ENCODE measurements at regions not wholly inside any gene's neighbourhood (a gene's known extent, or its start where the extent isn't known, plus 50 kb on each side); places are given as distances from the start of the nearest gene placed in this dataset.

- Histone ChIP-seq H4K20me1 (ENCODE audit: insufficient read depth, low read length) (no peaks in the 10 kb centered on the region), H3K27ac (ENCODE audit: low read length) (peak overlapping the region; percentile 36), H2AFZ (ENCODE audit: low read depth, low read length) (peak overlapping the region; percentile 51), H3K4me3 (ENCODE audit: low read depth in 1 of 2, low read length in 2 of 2) (no peak overlapping the region), H3K4me2 (ENCODE audit: insufficient read depth, low read length) (peak overlapping the region; percentile 47), H3K79me2 (ENCODE audit: insufficient read depth, low read length) (no peaks in the 10 kb centered on the region), H3K9me3 (ENCODE audit: insufficient read depth, low read length, severe bottlenecking) (no peaks in the 10 kb centered on the region), H3K36me3 (ENCODE audit: insufficient read depth, low read length) (no peaks in the 10 kb centered on the region), H3K27me3 (ENCODE audit: insufficient read depth, low read length, poor library complexity) (no peaks in the 10 kb centered on the region), H3K4me1 (ENCODE audit: insufficient read depth, low read length) (peaks cover 40% of the 10 kb centered on the region), H3K9ac (ENCODE audit: low read depth, low read length) (0 out of 2 replicates have a peak overlapping the region, but pooled peaks have one; percentile 19)
- peak; percentile 63 for ATAC-seq (ENCODE audit: insufficient read depth, low read depth)
- TF ChIP-seq CTCF (IDR thresholded peaks at IDR 0.05; ENCODE audit: borderline replicate concordance, extremely low read depth, low read length, poor library complexity, severe bottlenecking) (no peak), EZH2 (IDR thresholded peaks at IDR 0.05; ENCODE audit: borderline replicate concordance, low read depth, low read length, severe bottlenecking) (no peak)
- DNase-seq = peak; percentile 80
These were observed 92.0 kb upstream of the MKLN1 start for GRCh38 chr7:131235489-131236317.

GRCh38 chr7:131236318-131236672 lies 91.4 kb upstream of the MKLN1 start:
- H3K79me2 ChIP-seq (ENCODE audit: insufficient read depth, low read length) = no peaks in the 10 kb centered on the region
- ATAC-seq (ENCODE audit: insufficient read depth, low read depth) = no peak
- H3K4me1 ChIP-seq (ENCODE audit: insufficient read depth, low read length) = peaks cover 34% of the 10 kb centered on the region
- no peaks in the 10 kb centered on the region for H3K36me3 ChIP-seq (ENCODE audit: insufficient read depth, low read length)
- H3K27ac ChIP-seq (ENCODE audit: low read length) = peak overlapping the region; percentile 36
- H4K20me1 ChIP-seq (ENCODE audit: insufficient read depth, low read length) = no peaks in the 10 kb centered on the region
- TF ChIP-seq CTCF (IDR thresholded peaks at IDR 0.05; ENCODE audit: borderline replicate concordance, extremely low read depth, low read length, poor library complexity, severe bottlenecking) (no peak), EZH2 (IDR thresholded peaks at IDR 0.05; ENCODE audit: borderline replicate concordance, low read depth, low read length, severe bottlenecking) (no peak)
- H3K9ac ChIP-seq (ENCODE audit: low read depth, low read length) = 0 out of 2 replicates have a peak overlapping the region, but pooled peaks have one; percentile 19
- H3K27me3 ChIP-seq (ENCODE audit: insufficient read depth, low read length, poor library complexity) = no peaks in the 10 kb centered on the region
- no peak overlapping the region; the same call in 1 of the 2 replicates for H3K4me2 ChIP-seq (ENCODE audit: insufficient read depth, low read length)
- DNase-seq = no peak
- H3K4me3 ChIP-seq (ENCODE audit: low read depth in 1 of 2, low read length in 2 of 2) = no peak overlapping the region
- H3K9me3 ChIP-seq (ENCODE audit: insufficient read depth, low read length, severe bottlenecking) = no peaks in the 10 kb centered on the region
- H2AFZ ChIP-seq (ENCODE audit: low read depth, low read length) = 0 out of 2 replicates have a peak overlapping the region, but pooled peaks have one; percentile 51

- Histone ChIP-seq H3K27ac (ENCODE audit: low read length) (no peak overlapping the region), H3K4me2 (ENCODE audit: insufficient read depth, low read length) (no peak overlapping the region), H2AFZ (ENCODE audit: low read depth, low read length) (0 out of 2 replicates have a peak overlapping the region, but pooled peaks have one; percentile 19), H3K9ac (ENCODE audit: low read depth, low read length) (no peak overlapping the region), H3K27me3 (ENCODE audit: insufficient read depth, low read length, poor library complexity) (no peaks in the 10 kb centered on the region), H3K4me1 (ENCODE audit: insufficient read depth, low read length) (peaks cover 16% of the 10 kb centered on the region), H3K9me3 (ENCODE audit: insufficient read depth, low read length, severe bottlenecking) (no peaks in the 10 kb centered on the region), H3K79me2 (ENCODE audit: insufficient read depth, low read length) (no peaks in the 10 kb centered on the region), H3K4me3 (ENCODE audit: low read depth in 1 of 2, low read length in 2 of 2) (no peak overlapping the region), H3K36me3 (ENCODE audit: insufficient read depth, low read length) (no peaks in the 10 kb centered on the region), H4K20me1 (ENCODE audit: insufficient read depth, low read length) (no peaks in the 10 kb centered on the region)
- no peak for DNase-seq
- no peak for ATAC-seq (ENCODE audit: insufficient read depth, low read depth)
- TF ChIP-seq CTCF (IDR thresholded peaks at IDR 0.05; ENCODE audit: borderline replicate concordance, extremely low read depth, low read length, poor library complexity, severe bottlenecking) = no peak
- TF ChIP-seq EZH2 (IDR thresholded peaks at IDR 0.05; ENCODE audit: borderline replicate concordance, low read depth, low read length, severe bottlenecking) = no peak
These were observed 89.2 kb upstream of the MKLN1 start for GRCh38 chr7:131238347-131238931.
